ENCODE measurements at regions not wholly inside any gene's neighbourhood (a gene's known extent, or its start where the extent isn't known, plus 50 kb on each side); places are given as distances from the start of the nearest gene placed in this dataset.

DNA sequence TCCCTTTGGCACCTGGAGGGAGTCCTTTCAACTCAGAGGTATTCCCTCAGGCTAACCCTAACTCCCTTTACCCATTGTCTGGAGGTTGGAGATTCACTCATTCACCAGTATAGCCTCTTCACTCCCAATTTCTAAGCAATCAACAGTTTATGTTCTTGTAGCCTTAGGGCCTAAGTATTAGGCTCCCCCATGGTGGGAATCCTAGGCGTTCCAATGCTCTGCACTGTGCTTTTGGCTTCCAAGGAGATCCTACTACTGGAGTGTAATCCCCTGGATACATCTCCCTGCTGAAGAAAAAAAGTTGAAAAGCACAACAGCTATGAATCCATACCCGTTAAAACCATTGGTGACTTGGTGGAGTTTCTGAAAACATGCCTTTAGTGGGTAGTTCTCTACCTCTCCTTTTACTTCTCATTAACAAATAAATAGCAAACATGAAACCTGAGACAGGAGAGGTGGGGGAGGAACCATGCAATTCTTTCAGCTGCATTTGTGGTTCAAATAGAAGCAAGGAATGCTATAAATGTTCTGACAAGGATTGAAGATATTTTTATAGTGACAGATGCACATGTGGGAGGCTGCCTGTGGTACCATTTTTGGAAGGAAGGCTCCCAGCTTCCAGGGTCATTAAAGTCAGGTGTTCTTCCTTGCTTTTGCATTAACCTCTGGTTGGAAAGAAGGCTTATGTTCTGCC is 397.1 kb downstream of the DMAC1 start:
- no peak for DNase-seq (ENCODE audit: low read depth, low spot score)

- no peak for DNase-seq (ENCODE audit: low read depth, low spot score)
Measured at GRCh38 chr9:7401116-7401515, 398.5 kb downstream of the DMAC1 start.

DNA sequence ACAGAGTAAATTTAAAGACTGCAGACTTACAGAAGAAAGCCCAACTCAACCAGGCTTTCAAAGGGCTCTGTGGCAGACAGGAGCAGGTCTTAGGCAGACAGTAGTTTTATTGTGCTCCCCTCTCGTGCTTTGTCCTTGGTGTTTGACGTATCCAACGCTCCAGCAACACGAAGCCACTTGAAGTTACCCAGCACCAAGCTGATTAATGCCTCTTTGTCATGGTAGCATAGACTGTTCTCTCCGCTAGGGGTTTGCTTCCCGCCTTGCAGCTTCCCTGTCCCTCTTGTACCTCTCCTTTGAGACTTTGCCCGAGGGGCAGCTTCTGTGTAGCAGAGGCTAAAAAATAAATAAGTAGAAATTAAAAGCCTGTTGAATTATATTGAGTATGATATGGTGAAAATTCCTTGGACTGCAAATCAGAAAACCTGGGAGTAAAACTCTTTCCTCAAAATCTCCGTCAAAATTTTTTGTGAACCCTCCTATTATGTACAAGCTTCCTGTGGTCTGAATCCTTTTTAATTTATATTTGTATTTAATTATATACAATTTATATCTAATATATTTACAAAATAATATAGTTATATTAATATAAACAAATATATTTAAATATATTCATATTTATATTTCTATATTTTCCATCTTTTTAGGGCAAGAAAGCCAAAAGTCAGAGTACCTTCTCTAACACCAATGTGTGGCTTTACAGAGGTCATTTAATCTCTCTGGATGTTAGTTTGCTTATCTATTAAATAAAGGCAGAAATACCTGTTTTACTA is 405.4 kb downstream of the DMAC1 start:
- no peak for DNase-seq (ENCODE audit: low read depth, low spot score)

DNA sequence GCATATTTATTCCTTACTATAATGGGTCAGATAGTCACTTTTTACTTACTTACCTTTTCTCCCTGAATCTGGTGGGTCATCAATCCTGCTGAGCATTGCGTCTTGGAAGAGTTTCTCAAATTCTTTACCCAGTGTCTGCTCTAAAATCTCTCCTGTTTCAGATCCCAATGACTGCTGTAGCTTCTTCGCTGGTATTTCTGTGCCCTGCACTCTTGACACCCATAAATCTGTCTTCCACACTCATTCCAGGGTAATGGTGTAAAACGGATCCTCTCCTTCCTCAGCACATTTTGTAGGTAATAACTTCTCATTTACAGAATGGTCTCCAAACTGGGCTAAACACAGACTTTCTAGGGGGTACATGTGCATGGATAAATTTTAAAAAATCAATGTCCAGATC is 407.4 kb downstream of the DMAC1 start:
- no peak for DNase-seq (ENCODE audit: low read depth, low spot score)

DNA sequence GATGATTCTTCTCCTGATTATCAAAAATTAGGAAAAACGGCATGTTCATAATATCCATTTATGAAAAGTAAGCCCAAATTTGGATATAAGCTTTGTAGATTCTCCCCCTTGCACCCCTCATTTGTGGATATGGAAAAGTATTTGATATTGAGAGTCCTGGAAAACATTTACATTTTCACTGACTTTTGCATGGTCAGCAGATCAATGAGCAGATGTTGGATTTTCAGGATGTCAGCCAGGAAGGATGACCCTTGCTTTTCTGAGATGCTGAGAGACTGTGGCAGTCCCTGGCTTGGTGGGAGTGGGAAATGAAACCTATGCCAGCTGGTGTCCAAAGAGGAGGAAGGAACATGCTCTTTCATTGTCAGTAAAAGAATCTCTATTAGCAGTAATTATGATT is 410.8 kb downstream of the DMAC1 start:
- no peak for DNase-seq (ENCODE audit: low read depth, low spot score)

DNA sequence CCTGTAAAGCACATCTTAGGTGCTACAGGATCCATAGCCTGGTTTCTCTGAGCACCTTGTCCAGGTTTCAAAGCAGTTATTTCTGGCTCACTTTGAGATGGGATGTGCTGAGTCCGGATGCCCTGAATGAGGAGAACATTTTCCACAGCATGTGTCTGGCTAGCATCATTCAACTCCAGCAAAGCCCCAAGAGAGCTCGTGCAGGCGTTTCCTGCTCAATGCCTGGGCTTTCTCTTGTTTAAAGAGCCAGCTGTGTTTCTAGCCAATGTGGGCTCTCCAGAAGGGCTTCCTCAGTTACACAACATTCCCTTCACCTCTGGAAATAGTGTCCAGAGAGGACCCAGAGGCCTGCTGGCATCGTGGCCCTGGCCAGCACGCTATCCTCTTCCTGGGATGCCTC is 411.7 kb downstream of the DMAC1 start:
- no peak for DNase-seq (ENCODE audit: low read depth, low spot score)

DNA sequence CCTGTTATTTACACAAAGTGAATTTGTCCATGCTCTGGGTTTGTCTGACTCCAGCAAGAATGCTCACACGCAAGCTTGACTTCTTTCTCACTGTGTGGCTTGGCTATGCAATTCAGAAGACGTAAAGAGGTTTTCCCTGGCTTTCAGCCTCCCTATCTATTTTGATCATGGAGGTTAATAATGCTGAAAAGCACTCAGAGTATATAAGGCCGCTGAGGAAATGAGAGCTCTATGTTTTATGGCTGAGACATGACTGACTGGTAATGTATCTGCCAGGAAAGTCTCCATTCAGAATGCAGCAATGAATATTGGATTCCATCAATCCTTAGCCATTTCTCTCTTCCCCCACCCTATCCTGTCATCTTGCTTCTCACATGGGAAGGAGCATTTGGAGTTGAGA is 417.3 kb downstream of the DMAC1 start:
- DNase-seq (ENCODE audit: low read depth, low spot score) = no peak

DNA sequence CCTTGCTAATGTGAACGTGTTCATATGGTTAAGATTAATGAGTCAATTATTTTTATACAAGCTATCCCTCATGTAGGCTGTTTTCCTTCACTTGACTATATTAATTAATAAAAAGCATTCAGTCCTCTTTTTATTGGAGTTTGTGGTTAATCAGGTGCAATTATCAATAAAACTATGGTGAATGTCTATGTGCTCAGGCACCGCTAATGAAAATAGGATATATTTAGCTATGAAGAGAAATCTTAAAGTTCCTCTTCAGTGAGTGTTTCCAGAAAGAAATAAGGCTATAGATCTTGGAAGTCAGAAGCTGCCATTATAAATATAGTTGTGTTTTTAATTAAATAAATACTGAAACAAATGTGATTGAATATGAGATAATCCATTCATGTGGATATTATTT is 422.1 kb downstream of the DMAC1 start:
- no peak for DNase-seq (ENCODE audit: low read depth, low spot score)

DNA sequence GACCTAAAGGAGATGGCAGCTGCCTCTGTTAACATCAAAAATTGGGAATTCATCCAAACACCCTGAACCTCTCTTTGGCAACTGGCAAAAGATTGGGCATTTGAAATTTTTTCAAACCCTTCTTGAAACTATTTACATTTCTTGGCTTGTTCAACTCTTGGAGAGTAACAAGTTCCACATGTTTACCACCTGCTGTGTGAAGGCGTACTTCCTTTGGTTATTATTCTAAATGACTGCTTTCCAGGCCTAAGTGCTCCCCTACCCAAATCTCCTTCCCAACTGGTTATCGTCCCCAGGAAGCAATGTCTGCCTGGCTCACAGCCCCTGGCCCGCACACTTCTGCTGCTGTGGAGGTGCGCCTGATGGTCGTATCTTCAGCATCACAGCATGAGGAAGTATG is 422.7 kb downstream of the DMAC1 start:
- DNase-seq (ENCODE audit: low read depth, low spot score) = no peak

GRCh38 chr9:7376213-7376612 is 423.4 kb downstream of the DMAC1 start:
- DNase-seq (ENCODE audit: low read depth, low spot score) = no peak

DNA sequence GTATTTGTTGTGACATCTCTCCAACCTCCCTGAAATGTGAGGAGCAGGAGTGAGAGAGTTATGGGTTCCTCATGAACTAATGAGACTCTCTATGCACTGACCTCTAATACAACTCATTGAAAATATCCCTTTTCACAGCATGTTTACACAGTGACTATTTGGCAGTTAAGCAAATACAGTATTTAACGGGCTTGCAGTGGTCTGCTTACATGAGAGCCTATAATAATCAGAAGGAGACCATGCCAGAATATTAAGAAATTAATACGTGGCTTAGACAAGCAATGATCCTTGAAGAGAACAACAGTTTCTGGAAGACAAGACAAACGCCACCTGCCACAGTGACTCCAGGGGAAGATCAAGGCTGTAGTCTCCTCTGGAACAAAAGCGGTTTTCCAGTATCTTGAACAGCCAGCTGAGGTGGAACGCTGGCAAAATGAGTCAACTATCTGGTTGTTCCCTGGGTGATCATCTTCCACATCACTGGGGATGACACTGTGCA is 424.5 kb downstream of the DMAC1 start:
- no peak for DNase-seq (ENCODE audit: low read depth, low spot score)

DNA sequence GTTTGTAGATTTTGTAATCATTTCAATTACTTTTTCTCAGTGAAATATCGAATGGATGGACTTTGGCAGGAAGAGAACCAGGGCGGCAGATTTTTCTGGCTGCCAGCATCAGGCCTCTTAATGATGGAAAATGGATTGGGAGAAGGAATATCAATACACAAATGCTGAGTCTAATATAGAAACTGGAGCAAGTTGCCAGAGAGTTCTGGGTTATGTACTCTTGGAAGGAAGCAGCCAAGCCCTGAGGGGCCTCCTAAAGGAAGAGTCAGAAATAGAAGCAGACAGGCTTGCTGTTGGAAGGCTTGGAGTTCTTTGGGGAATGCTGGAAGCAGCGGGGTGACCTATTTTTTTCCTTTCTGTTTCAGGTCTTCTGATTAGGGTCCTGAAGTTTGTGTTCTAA is 428.6 kb downstream of the DMAC1 start:
- DNase-seq (ENCODE audit: low read depth, low spot score) = no peak

DNA sequence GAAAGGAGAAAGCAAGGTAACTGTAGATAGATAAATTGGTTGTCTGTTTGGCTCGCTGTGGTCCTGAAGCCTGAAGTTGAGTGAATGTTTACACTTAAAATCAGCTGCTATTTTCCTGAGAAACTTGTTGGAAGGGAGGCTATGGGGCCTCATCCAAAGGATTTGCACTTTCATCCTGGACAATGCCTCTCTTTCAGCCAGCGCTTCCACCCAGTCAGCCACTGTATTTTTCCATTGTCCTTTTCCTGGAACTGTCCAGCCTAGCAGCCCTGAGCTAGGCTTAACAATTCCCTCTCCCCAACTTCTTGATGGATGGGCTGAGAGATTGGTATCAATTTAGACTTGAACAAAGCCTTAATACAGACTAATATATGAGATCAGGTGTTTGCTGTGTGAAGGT is 429.2 kb downstream of the DMAC1 start:
- no peak for DNase-seq (ENCODE audit: low read depth, low spot score)

DNA sequence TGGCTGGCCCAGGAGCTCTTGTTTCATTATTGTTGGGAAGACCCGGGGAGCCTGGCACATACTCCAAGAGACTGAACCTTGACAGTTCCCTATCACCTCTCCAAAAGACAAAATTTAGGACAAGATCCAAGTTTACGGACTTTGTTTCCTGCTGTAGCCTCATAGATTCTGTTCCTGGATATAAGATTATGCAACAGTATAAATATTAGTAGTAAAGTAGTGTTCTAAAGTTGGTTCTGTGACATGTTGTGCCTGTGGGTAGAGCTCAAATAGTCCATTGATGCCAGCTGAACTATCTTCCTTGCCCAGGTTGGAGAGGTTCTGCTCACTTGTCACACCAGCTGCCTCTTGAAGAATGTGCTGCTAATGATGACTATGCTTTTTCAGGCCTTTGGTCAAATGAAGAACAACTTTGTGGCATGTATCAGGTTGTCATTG is 430.2 kb downstream of the DMAC1 start:
- DNase-seq (ENCODE audit: low read depth, low spot score) = no peak

- DNase-seq (ENCODE audit: low read depth, low spot score) = no peak
Measured at GRCh38 chr9:7368410-7369292, 430.9 kb downstream of the DMAC1 start.

GRCh38 chr9:7367726-7368125 is 431.9 kb downstream of the DMAC1 start:
- no peak for DNase-seq (ENCODE audit: low read depth, low spot score)

DNA sequence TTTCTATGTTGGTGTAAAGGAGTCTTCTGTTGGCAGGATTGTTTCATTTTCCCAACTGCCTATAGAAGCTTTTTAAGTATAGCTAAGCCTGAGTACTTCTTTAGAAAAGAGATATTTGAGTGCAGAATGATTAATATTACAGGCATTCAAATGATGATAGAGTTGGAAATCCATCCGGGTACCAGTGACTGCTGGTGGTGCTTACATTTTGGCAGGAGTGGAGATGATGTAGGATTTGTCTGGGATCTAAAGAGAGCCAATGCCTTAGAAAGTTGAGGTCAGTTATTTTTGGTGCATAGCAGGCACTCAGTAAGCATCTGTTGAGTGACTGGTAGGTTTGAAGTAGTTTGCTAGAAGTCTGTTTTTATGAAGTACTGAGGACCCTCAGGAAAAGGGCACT is 433.5 kb downstream of the DMAC1 start:
- DNase-seq (ENCODE audit: low read depth, low spot score) = no peak

GRCh38 chr9:7363777-7364477 is 435.7 kb downstream of the DMAC1 start:
- DNase-seq (ENCODE audit: low read depth, low spot score) = no peak

- DNase-seq (ENCODE audit: low read depth, low spot score) = no peak
Measured at GRCh38 chr9:7360513-7360912, 439.1 kb downstream of the DMAC1 start.

GRCh38 chr9:7358876-7359275 is 440.7 kb downstream of the DMAC1 start:
- DNase-seq (ENCODE audit: low read depth, low spot score) = no peak

GRCh38 chr9:7354704-7355103 is 444.9 kb downstream of the DMAC1 start:
- DNase-seq (ENCODE audit: low read depth, low spot score) = no peak

DNA sequence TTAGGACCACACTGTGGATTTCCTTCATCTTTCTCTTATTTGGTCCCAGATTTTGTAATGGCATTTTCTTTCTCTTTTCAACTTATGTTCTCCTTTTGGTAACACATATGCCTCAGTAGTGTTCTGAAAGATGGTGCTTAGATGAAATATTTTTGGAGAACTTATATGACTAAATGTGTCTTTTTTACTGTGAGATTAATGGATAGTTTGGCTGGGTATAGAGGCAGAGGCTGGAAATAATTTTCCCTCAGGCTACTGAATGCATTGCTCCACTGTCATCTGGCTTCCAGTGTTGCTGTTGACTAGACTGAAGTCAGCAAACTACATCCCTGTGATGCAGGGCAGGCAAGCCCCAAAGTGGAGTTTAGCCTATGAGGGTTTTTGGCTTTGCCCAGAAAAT is 450.9 kb downstream of the DMAC1 start:
- DNase-seq (ENCODE audit: low read depth, low spot score) = no peak
